Smooth muscle cell (in vitro differentiated cells): ENCODE measurements at regions not wholly inside any gene's neighbourhood (a gene's known extent, or its start where the extent isn't known, plus 50 kb on each side); places are given as distances from the start of the nearest gene placed in this dataset.

Experiments
- DNase-seq: peaks from one replicate; lab custom pipeline; 2025; ENCODE audit not compliant: unreplicated experiment; lab: John Stamatoyannopoulos, UW
- H2AFZ ChIP-seq: fragments of 200-600 bp; sonication (generic); 2 replicates; pipeline ENCODE4 v1.6.0; 2016; ENCODE audit warnings: antibody characterized with exemption, low read depth, mild to moderate bottlenecking
- H3F3A ChIP-seq: fragments of 200-600 bp; sonication (generic); 2 replicates; pipeline ENCODE4 v1.6.0; 2017; ENCODE audit warnings: antibody characterized with exemption, low read depth
- H3K27ac ChIP-seq: fragments of 200-600 bp; sonication (generic); 2 replicates; pipeline ENCODE4 v1.5.1; 2016; ENCODE audit warnings: low read depth, mild to moderate bottlenecking
- H3K27me3 ChIP-seq: fragments of 200-600 bp; sonication (generic); 2 replicates; pipeline ENCODE4 v1.6.1; 2016; ENCODE audit warnings: low read depth, mild to moderate bottlenecking
- H3K36me3 ChIP-seq: fragments of 200-600 bp; sonication (generic); 2 replicates; pipeline ENCODE4 v1.5.1; 2016; ENCODE audit warnings: low read depth
- H3K4me1 ChIP-seq: fragments of 200-600 bp; sonication (generic); 2 replicates; pipeline ENCODE4 v1.5.1; 2016; ENCODE audit warnings: low read depth
- H3K4me2 ChIP-seq: fragments of 200-600 bp; sonication (generic); 2 replicates; pipeline ENCODE4 v1.6.0; 2016; ENCODE audit warnings: mild to moderate bottlenecking
- H3K4me3 ChIP-seq: fragments of 200-600 bp; sonication (generic); 2 replicates; pipeline ENCODE4 v1.5.1; 2016; ENCODE audit warnings: mild to moderate bottlenecking
- H3K79me2 ChIP-seq: fragments of 200-600 bp; sonication (generic); 2 replicates; pipeline ENCODE4 v1.6.0; 2016; ENCODE audit warnings: low read depth, mild to moderate bottlenecking
- H3K9ac ChIP-seq: fragments of 200-600 bp; sonication (generic); 2 replicates; pipeline ENCODE4 v1.6.0; 2016; ENCODE audit warnings: low read depth
- H3K9me3 ChIP-seq: fragments of 200-600 bp; sonication (generic); replicated peaks from 2 replicates; pipeline ENCODE4 v1.5.1; 2016; ENCODE audit warnings: low read depth
- H4K20me1 ChIP-seq: fragments of 200-600 bp; sonication (generic); 2 replicates; pipeline ENCODE4 v1.6.0; 2016; ENCODE audit warnings: low read depth
- WGBS: methylation state at CpG from one replicate; pipeline ENCODE4 v1.1.7; 2016; ENCODE audit warnings: low lambda C conversion rate; 5-methylcytosine and 5-hydroxymethylcytosine counted together
- TF ChIP-seq, protein P1 (sequence below): fragments of 200-600 bp; sonication (generic); IDR thresholded peaks from 2 replicates; pipeline ENCODE4 v1.5.1; 2017; ENCODE audit warnings: borderline replicate concordance, mild to moderate bottlenecking, antibody characterized with exemption; ENCODE audit not compliant: insufficient read depth, poor library complexity, severe bottlenecking

DNA sequence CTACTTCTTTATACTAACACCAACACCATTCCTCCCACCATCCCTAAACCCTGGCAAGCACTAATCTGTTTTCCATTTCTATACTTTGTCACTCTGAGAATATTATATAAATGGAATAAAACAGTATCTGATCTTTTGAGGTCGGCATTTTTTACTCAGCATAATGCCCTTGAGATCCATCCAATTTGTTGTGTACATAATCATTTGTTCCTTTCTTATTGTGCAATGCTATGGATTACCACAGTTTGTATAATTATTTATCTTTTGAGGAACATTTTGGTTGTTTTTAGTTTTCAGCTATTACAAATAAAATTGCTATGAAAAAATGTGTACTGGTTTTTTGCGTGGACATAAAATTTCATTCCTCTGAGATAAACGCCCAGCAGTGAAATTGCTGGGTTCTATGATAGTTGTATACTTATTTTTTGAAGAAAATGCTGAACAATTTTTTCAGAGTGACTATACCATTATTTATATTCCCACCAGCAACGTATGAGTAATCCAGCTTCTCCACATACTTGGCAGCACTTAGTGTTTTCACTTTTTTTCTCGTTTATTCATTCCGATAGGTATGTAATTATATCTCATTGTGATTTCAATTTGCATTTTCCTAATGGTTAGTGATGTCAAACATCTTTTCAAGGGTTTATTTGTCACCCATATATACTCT lies 154.3 kb upstream of the DCAF8L1 start:
- TF ChIP-seq, protein P1, sequence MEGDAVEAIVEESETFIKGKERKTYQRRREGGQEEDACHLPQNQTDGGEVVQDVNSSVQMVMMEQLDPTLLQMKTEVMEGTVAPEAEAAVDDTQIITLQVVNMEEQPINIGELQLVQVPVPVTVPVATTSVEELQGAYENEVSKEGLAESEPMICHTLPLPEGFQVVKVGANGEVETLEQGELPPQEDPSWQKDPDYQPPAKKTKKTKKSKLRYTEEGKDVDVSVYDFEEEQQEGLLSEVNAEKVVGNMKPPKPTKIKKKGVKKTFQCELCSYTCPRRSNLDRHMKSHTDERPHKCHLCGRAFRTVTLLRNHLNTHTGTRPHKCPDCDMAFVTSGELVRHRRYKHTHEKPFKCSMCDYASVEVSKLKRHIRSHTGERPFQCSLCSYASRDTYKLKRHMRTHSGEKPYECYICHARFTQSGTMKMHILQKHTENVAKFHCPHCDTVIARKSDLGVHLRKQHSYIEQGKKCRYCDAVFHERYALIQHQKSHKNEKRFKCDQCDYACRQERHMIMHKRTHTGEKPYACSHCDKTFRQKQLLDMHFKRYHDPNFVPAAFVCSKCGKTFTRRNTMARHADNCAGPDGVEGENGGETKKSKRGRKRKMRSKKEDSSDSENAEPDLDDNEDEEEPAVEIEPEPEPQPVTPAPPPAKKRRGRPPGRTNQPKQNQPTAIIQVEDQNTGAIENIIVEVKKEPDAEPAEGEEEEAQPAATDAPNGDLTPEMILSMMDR = no peak
- H3F3A ChIP-seq = no peaks in the 10 kb centered on the region

GRCh38 chrX:28133763-28134162 lies 152.5 kb upstream of the DCAF8L1 start:
- Histone ChIP-seq H3F3A (no peaks in the 10 kb centered on the region), H4K20me1 (no peaks in the 10 kb centered on the region), H3K4me2 (no peak overlapping the region), H3K4me3 (no peak overlapping the region), H3K9me3 (no peaks in the 10 kb centered on the region), H3K27ac (no peak overlapping the region), H3K9ac (no peak overlapping the region), H3K36me3 (no peaks in the 10 kb centered on the region), H3K79me2 (no peaks in the 10 kb centered on the region), H3K27me3 (no peaks in the 10 kb centered on the region), H2AFZ (no peak overlapping the region), H3K4me1 (no peaks in the 10 kb centered on the region)
- 70% methylated on average over 4 of the region's 4 CpGs for WGBS
- TF ChIP-seq, protein P1 = no peak
- DNase-seq = no peak

More for the DNA sequence above, 154.3 kb upstream of the DCAF8L1 start:
- no peak overlapping the region for H3K4me3 ChIP-seq
- no peaks in the 10 kb centered on the region for H3K27me3 ChIP-seq
- no peaks in the 10 kb centered on the region for H4K20me1 ChIP-seq
- no peak overlapping the region for H2AFZ ChIP-seq
- H3K36me3 ChIP-seq = no peaks in the 10 kb centered on the region
- H3K9me3 ChIP-seq = no peaks in the 10 kb centered on the region
- no peaks in the 10 kb centered on the region for H3K79me2 ChIP-seq
- H3K9ac ChIP-seq = no peak overlapping the region
- 81% methylated on average over 6 of the region's 6 CpGs for WGBS
- H3K4me2 ChIP-seq = no peak overlapping the region
- H3K4me1 ChIP-seq = no peaks in the 10 kb centered on the region
- no peak for DNase-seq
- H3K27ac ChIP-seq = no peak overlapping the region

DNA sequence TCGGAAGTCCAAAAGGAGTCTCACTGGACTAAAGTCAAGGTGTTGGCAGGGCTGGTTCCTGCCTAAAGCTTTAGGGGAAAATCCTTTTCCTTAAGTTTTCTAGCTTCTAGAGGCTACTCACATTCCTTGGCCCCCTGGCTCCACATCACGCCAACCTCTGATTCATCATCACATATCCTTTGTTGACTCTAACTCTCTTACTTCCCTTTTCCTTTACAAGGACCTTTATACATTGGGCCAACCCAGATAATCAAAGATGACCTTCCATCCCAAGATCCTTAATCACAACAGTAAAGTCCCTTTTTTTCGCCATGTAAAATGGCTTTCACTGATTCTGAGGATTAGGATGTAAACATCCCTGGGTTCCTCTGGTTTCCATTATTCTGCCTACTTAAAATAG lies 146.4 kb upstream of the DCAF8L1 start:
- H3K9ac ChIP-seq = no peak overlapping the region

DNA sequence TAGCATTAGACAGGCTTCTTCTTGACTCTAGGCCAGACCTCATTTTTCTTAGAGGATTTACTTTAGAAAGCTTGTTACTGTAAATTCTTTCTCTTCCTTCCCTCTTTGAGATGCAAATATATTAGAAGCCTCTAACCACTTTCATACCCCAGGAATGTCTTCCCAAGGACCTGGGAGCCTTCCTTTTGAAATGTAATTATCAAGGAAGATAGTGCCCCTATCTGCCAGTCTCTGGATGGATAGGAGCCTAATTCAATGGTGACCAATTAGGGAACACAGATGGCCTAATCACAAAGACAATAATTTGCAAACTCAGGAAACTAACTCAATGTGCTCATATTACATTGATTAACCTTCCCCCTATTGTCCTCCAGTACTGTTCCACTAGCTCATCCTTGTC lies 145.6 kb upstream of the DCAF8L1 start:
- TF ChIP-seq, protein P1 = no peak
- Histone ChIP-seq H3F3A (no peaks in the 10 kb centered on the region), H2AFZ (no peak overlapping the region), H3K36me3 (no peaks in the 10 kb centered on the region), H3K27me3 (no peaks in the 10 kb centered on the region), H3K4me3 (no peak overlapping the region), H3K4me1 (no peaks in the 10 kb centered on the region), H3K79me2 (no peaks in the 10 kb centered on the region), H3K27ac (no peak overlapping the region), H3K4me2 (no peak overlapping the region), H4K20me1 (no peaks in the 10 kb centered on the region), H3K9me3 (no peaks in the 10 kb centered on the region), H3K9ac (no peak overlapping the region)
- DNase-seq = no peak

More for the DNA sequence above, 146.4 kb upstream of the DCAF8L1 start:
- 73% methylated on average over 3 of the region's 3 CpGs for WGBS
- Histone ChIP-seq H3F3A (no peaks in the 10 kb centered on the region), H3K79me2 (no peaks in the 10 kb centered on the region), H3K27ac (no peak overlapping the region), H3K4me3 (no peak overlapping the region), H3K9me3 (no peaks in the 10 kb centered on the region), H3K4me2 (no peak overlapping the region), H4K20me1 (no peaks in the 10 kb centered on the region), H2AFZ (no peak overlapping the region), H3K27me3 (no peaks in the 10 kb centered on the region), H3K4me1 (no peaks in the 10 kb centered on the region), H3K36me3 (no peaks in the 10 kb centered on the region)
- TF ChIP-seq, protein P1 = no peak
- no peak for DNase-seq
